ENCODE measurements at regions not wholly inside any gene's neighbourhood (a gene's known extent, or its start where the extent isn't known, plus 50 kb on each side); places are given as distances from the start of the nearest gene placed in this dataset.

GRCh38 chr9:82212885-82213284 lies 224.3 kb downstream of the SPATA31D1 start:
- H3K9me3 Mint-ChIP-seq (ENCODE audit: insufficient read depth) = peaks cover 3% of the 10 kb centered on the region
- Histone ChIP-seq H3K27ac (ENCODE audit: low read length in 2 of 2) (no peak overlapping the region), H3K36me3 (replicated peaks in 1 of 2; ENCODE audit: control extremely low read depth in 1 of 2, control insufficient read depth in 1 of 2, extremely low read depth in 1 of 2, insufficient read depth in 2 of 2, low read length in 1 of 2) (no peaks in the 10 kb centered on the region), H4K20me1 (ENCODE audit: control insufficient read depth, insufficient read depth, low read length, poor library complexity, severe bottlenecking) (no peaks in the 10 kb centered on the region), H2AFZ (ENCODE audit: insufficient read depth, low read depth, low read length, poor library complexity, severe bottlenecking) (no peak overlapping the region), H3K9me3 (ENCODE audit: control extremely low read depth in 1 of 3, control insufficient read depth in 2 of 3, insufficient read depth in 1 of 3, low read length in 2 of 3) (peaks cover 2 to 17% (median 8%) of the 10 kb centered on the region in 3 donors), H3K4me3 (ENCODE audit: control extremely low read depth in 1 of 5, extremely low read depth in 1 of 5, insufficient read depth in 1 of 5, low read depth in 2 of 5, low read length in 4 of 5) (no peak overlapping the region), H3K27me3 (replicated peaks in 1 of 4; ENCODE audit: control extremely low read depth in 1 of 4, control insufficient read depth in 3 of 4, insufficient read depth in 4 of 4, low read length in 3 of 4) (no peaks in the 10 kb centered on the region), H3K79me2 (ENCODE audit: control insufficient read depth, insufficient read depth, low read length) (no peaks in the 10 kb centered on the region), H3K9ac (ENCODE audit: low read length) (no peak overlapping the region), H3K4me1 (ENCODE audit: control insufficient read depth in 2 of 2, insufficient read depth in 2 of 2, low read length in 2 of 2) (peaks cover 7 to 12% of the 10 kb centered on the region in 2 donors), H3K4me2 (replicated peaks; ENCODE audit: low read depth, low read length, poor library complexity, severe bottlenecking) (no peak overlapping the region)
- peaks cover 5% of the 10 kb centered on the region for H3K27me3 Mint-ChIP-seq
- intact Hi-C loops (cut with micrococcal nuclease) = no loop called here
- ChIA-PET POLR2A (no interaction called here), CTCF (no interaction called here)
- peaks cover 17% of the 10 kb centered on the region for H3K4me1 Mint-ChIP-seq
- H3K4me3 Mint-ChIP-seq = no peak overlapping the region
- ATAC-seq (ENCODE audit: low read depth) (no peak), DNase-seq (no peak)
- H3K27ac Mint-ChIP-seq = no peak overlapping the region
- no CpG with 5 or more reads among the region's 1 CpG for WGBS (ENCODE audit: insufficient coverage)
- no peak for TF ChIP-seq CTCF (IDR thresholded peaks at IDR 0.05)

GRCh38 chr9:82216435-82216834 lies 227.9 kb downstream of the SPATA31D1 start:
- Mint-ChIP-seq H3K27me3 (peaks cover 5% of the 10 kb centered on the region), H3K4me1 (peaks cover 3% of the 10 kb centered on the region), H3K9me3 (ENCODE audit: insufficient read depth) (no peaks in the 10 kb centered on the region), H3K27ac (no peak overlapping the region), H3K4me3 (no peak overlapping the region)
- ChIA-PET POLR2A (no interaction called here), CTCF (no interaction called here)
- H3K36me3 ChIP-seq (replicated peaks in 1 of 2; ENCODE audit: control extremely low read depth in 1 of 2, control insufficient read depth in 1 of 2, extremely low read depth in 1 of 2, insufficient read depth in 2 of 2, low read length in 1 of 2) = no peaks in the 10 kb centered on the region
- TF ChIP-seq CTCF (IDR thresholded peaks at IDR 0.05) (no peak), EZH2 (IDR thresholded peaks at IDR 0.05; ENCODE audit: borderline replicate concordance, insufficient read depth, low read depth, low read length, poor library complexity, severe bottlenecking) (no peak)
- intact Hi-C loops (cut with micrococcal nuclease) = no loop called here
- H3K27me3 ChIP-seq (replicated peaks in 1 of 4; ENCODE audit: control extremely low read depth in 1 of 4, control insufficient read depth in 3 of 4, insufficient read depth in 4 of 4, low read length in 3 of 4) = no peaks in the 10 kb centered on the region
- no peak overlapping the region for H2AFZ ChIP-seq (ENCODE audit: insufficient read depth, low read depth, low read length, poor library complexity, severe bottlenecking)
- WGBS (ENCODE audit: insufficient coverage) = 96% methylated on average over 5 of the region's 5 CpGs
- no peak overlapping the region for H3K9ac ChIP-seq (ENCODE audit: low read length)
- H3K79me2 ChIP-seq (ENCODE audit: control insufficient read depth, insufficient read depth, low read length) = no peaks in the 10 kb centered on the region
- no peak for DNase-seq
- H3K4me1 ChIP-seq (ENCODE audit: control insufficient read depth in 2 of 2, insufficient read depth in 2 of 2, low read length in 2 of 2) = no peaks in the 10 kb centered on the region
- no peak overlapping the region for H3K4me2 ChIP-seq (replicated peaks; ENCODE audit: low read depth, low read length, poor library complexity, severe bottlenecking)
- peaks cover 0 to 13% (median 2%) of the 10 kb centered on the region in 3 donors for H3K9me3 ChIP-seq (ENCODE audit: control extremely low read depth in 1 of 3, control insufficient read depth in 2 of 3, insufficient read depth in 1 of 3, low read length in 2 of 3)
- H3K27ac ChIP-seq (ENCODE audit: low read length in 2 of 2) = no peak overlapping the region
- H4K20me1 ChIP-seq (ENCODE audit: control insufficient read depth, insufficient read depth, low read length, poor library complexity, severe bottlenecking) = no peaks in the 10 kb centered on the region
- ATAC-seq (ENCODE audit: low read depth) = no peak
- H3K4me3 ChIP-seq (ENCODE audit: control extremely low read depth in 1 of 5, extremely low read depth in 1 of 5, insufficient read depth in 1 of 5, low read depth in 2 of 5, low read length in 4 of 5) = no peak overlapping the region
